NB4 (cell line): ENCODE measurements at regions not wholly inside any gene's neighbourhood (a gene's known extent, or its start where the extent isn't known, plus 50 kb on each side); places are given as distances from the start of the nearest gene placed in this dataset.

Experiments used
- TF ChIP-seq, protein P1 (sequence below): IDR thresholded peaks from one replicate; pipeline ENCODE4 v1.5.1; 2012; ENCODE audit warnings: low read depth, low read length
- TF ChIP-seq, protein P2 (sequence below): IDR thresholded peaks from 2 replicates; pipeline ENCODE4 v1.6.1; 2011; ENCODE audit warnings: low read depth, low read length

DNA sequence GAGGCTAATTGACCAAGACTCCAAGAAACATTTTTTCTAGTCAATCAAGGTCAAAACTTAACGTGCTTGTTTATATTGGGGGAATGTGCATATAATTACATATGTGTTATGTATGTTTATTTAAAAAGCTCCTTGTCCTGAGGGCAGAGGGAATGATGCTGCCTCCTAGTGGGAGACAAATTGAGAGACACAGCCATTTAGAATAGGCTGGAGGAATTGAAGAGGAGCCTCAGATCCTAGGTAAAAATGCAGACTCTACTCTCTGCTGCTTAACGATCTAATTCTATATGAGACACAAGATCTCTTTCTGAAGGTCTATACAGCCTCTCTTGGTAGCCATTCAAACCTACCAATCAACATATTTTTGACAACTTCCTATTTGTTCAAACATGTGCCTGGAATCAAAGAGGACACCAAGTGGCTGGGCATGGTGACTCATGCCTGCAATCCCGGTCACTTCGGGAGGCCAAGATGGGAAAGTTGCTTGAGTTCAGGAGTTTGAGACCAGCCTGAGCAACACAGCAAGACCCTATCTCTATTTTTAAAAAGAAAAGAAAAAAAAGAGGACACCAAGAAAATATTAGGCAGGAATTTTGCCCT is 136.6 kb upstream of the ZNF648 start:
- TF ChIP-seq, protein P1, sequence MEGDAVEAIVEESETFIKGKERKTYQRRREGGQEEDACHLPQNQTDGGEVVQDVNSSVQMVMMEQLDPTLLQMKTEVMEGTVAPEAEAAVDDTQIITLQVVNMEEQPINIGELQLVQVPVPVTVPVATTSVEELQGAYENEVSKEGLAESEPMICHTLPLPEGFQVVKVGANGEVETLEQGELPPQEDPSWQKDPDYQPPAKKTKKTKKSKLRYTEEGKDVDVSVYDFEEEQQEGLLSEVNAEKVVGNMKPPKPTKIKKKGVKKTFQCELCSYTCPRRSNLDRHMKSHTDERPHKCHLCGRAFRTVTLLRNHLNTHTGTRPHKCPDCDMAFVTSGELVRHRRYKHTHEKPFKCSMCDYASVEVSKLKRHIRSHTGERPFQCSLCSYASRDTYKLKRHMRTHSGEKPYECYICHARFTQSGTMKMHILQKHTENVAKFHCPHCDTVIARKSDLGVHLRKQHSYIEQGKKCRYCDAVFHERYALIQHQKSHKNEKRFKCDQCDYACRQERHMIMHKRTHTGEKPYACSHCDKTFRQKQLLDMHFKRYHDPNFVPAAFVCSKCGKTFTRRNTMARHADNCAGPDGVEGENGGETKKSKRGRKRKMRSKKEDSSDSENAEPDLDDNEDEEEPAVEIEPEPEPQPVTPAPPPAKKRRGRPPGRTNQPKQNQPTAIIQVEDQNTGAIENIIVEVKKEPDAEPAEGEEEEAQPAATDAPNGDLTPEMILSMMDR = peak; percentile 29
- TF ChIP-seq, protein P2, sequence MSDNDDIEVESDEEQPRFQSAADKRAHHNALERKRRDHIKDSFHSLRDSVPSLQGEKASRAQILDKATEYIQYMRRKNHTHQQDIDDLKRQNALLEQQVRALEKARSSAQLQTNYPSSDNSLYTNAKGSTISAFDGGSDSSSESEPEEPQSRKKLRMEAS = no peak
